Endometrium (tissue), 2 donors: ENCODE measurements at regions not wholly inside any gene's neighbourhood (a gene's known extent, or its start where the extent isn't known, plus 50 kb on each side); places are given as distances from the start of the nearest gene placed in this dataset.

Experiments used
- FAIRE-seq: peaks from 2 replicates; lab custom pipeline; 2012; peaks lifted over from hg19 to GRCh38; lab: Jason Lieb, UNC
- donor health status: control.
- donor health status: control.

DNA sequence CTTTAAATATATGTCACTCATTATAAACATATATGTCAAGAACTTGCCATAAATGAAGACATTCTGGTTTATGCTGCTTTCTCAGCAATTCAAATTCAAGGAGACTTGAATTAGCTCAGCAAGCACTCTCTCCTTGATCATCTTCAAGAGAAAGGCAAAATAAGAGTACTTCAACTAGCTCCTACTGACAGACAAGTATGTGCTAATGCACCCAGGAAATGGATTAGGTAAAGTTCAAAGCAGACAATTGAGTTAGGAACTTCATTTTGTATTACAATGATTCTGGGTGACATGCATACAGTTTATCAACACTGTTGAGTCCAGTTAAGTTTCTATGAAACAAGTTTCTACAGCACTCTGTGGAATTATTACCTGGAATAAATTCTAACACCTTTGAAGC is 455.9 kb upstream of the USP15 start:
- no peak for FAIRE-seq

- no peak for FAIRE-seq
Measured at GRCh38 chr12:61808856-61809255, 451.3 kb upstream of the USP15 start.

GRCh38 chr12:61810486-61810885 is 449.7 kb upstream of the USP15 start:
- no peak for FAIRE-seq

DNA sequence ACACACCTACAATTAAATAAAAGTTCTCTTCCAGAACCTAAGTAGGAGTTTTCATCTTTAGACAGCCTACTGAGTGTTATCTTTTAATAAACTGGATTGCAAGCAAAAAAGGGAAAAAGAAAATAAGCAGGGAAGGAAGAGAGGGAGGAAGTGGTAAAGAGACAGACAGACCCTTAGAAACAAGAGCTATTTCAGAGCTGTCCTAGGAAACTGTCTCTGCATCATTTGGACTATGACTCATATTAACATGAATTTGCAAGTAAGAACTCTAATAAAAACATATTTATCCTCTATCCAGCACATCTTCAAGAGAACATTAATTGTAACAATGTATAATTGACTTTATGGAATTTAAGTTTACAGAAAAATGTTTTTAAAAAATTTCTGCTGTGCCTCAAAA is 438.8 kb upstream of the USP15 start:
- no peak for FAIRE-seq

- FAIRE-seq, result no peak
Measured at GRCh38 chr12:61823102-61823501, 437.1 kb upstream of the USP15 start.

DNA sequence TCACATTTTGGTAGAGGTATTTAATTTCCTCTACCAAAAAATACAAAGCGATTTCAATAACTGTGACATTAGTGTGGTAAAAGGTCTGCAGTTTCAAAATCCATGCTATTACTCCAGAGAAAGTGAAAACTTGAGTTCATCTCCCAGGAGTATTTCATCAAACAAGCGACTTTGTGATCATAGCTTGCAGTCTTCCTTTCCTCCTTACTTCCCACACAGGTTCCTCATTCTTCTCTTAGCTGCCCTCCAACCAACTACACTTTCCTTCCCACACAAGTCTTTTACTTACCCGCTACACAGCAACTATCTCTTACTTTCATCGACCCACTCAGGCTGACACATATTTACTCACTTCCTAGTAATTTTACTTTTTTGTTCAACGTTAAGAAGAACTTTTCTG is 413.4 kb upstream of the USP15 start:
- no peak for FAIRE-seq

DNA sequence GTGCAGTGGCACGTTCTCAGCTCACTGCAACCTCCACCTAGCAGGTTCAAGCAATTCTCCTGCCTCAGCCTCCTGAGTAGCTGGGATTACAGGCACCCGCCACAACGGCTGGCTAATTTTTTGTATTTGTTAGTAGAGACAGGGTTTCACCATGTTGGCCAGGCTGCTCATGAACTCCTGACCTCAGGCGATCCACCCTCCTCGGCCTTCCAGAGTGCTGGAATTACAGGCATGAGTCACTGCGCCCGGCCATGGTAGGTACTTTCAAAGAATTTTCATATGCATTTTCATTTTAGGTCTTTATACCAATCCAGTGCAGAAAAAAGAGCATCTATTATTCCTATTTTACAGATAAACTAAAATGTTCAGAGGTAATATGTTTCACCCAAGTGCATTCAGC is 411.3 kb upstream of the USP15 start:
- no peak for FAIRE-seq

DNA sequence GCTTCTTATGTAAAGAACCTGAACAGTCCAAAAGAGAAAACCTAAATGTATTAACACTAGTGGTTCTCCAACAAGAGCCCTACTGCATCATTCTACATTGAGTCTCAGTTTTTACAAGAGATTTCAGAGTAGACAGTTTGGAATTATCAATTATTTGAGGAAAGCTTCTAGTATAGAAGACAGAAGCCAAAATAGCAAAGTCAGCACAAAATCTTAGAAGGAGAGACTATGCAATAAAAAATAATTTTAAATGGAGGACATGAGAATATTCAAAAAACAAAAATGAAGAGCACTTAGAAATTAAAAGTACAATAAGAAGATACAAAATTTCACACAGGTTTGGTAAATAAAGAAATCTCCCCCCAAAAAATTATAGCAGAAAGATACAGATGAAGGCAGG is 406.3 kb upstream of the USP15 start:
- no peak for FAIRE-seq

GRCh38 chr12:61854902-61855301 is 405.3 kb upstream of the USP15 start:
- FAIRE-seq, result no peak

- no peak for FAIRE-seq
Measured at GRCh38 chr12:61857968-61858367, 402.2 kb upstream of the USP15 start.

DNA sequence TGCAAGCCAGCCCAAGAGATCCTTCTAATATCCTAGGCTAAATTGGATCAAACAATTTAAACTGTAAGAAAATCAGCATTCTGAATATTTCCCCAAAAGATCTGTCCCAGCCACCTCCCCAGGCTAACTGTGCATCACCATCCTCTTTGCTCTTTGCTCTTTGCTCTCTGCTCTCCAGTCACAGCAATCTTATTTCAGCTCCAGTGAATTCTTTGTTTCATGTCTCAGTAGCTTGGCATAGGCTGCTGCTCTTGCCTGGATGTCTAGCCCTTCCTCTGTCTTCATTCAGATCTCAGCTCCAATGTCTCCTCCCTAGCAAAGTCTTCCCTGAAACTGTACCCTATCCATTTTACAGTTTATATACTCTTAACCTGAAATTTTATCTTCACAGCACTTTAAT is 399.8 kb upstream of the USP15 start:
- no peak for FAIRE-seq

- no peak for FAIRE-seq
Measured at GRCh38 chr12:61862986-61863385, 397.2 kb upstream of the USP15 start.

GRCh38 chr12:61863811-61864210 is 396.4 kb upstream of the USP15 start:
- no peak for FAIRE-seq

DNA sequence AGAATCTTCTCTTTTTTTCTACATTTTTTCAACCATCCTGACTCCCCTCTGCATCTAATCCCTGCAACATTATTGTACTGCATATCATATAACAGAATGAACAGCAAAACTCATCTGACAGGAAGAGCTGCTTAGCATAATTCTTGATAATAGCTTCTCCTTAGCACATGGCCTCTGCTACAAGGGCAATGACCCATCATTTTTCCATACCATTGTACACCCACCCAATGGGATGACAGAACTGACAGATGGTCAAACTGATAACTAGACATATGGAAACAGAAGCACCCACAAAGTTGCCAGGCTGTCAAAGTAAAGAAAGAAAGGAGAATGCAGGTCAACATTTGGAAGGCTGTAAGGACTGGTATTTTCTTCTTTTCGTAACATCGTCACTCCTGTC is 390.4 kb upstream of the USP15 start:
- FAIRE-seq, result no peak

DNA sequence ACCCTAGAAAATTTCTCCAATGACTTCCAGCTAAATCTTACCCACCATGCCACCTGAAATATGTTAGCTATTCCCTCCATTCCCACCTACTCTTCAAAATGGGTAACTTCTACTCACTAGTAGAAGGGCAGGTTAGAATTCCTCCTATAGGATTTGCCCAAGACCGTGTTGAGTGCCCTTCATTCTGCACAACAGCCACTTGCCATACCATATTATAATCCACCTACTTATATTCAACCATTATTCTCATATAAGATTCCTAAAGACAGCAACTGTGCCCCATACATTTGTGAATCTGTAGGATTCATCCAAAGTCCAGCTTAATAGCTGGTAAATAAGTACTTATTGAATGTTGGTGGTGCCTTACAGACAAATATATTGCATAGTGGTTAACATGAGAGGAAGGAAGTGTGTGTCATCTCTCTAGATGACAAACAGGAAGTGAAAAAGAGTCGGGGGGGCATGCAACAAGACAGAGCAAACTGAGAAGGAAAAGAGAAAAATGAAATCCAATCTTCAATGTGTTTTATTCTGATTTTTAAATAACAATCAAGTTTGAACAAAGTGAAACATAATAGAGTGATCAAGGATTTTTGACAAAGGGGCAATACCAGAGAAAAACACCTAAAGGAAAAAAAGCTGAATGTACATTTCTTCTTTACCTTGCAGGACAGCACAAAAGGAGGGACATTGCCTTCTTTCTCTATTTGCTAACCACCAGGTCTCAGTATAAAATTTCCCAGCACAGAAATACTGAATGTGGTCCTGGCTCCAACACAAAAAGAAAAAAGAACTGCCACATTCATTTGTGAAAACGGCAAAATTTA is 389.3 kb upstream of the USP15 start:
- no peak for FAIRE-seq

GRCh38 chr12:61871485-61871810 is 388.8 kb upstream of the USP15 start:
- no peak for FAIRE-seq

- no peak for FAIRE-seq
Measured at GRCh38 chr12:61879229-61879628, 381.0 kb upstream of the USP15 start.

DNA sequence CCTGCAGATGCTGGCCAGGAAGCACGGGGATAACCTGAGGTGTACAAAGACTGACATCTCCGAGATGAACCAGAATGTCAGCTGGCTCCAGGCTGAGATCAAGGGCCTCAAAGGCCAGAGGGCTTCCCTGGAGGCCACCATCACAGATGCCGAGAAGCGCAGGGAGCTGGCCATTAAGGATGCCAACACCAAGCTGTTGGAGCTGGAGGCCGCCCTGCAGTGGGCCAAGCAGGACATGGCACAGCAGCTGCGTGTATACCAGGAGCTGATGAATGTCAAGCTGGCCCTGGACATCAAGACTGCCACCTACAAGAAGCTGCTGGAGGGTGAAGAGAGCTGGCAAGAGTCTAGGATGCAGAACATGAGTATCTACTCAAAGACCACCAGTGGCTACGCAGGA is 380.0 kb upstream of the USP15 start:
- no peak for FAIRE-seq

GRCh38 chr12:61891632-61892031 is 368.6 kb upstream of the USP15 start:
- FAIRE-seq, result no peak

DNA sequence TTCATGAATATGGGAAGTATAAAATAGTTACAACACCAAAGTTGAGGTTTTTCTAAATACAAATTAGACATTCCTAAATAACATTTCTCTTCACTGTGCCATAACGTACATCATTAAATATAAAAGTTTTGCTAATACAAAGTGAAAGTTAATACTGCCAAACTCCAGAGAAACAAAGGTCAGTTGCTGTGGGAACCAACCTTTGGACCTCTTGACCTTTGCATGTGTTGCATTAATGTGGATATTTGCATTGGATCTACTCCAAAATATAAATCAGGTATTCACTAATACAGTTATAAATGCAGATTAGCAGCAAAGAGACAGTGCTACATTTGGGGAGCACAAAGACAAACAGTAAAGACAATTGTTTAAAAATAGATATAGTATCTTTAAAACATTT is 366.0 kb upstream of the USP15 start:
- no peak for FAIRE-seq

- FAIRE-seq, result no peak
Measured at GRCh38 chr12:61896436-61896835, 363.8 kb upstream of the USP15 start.

DNA sequence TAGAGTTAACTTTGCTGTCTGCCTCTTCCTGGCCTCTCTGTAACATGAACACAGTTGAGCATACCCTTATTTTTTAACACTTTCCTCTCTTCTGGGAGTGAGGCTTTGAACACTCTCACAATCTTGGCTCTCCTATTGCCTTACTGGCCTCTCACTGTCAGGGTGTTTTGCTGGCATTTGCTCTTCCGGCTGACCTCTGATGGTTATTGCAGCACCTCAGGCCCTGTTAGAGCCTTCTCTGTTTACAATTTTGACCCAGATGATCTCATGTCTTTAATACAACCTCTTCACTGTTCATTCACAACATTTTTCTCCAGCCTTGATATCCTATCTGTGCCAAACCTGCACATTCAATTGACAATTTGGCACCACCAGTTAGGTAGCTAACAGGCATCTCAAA is 357.8 kb upstream of the USP15 start:
- no peak for FAIRE-seq

DNA sequence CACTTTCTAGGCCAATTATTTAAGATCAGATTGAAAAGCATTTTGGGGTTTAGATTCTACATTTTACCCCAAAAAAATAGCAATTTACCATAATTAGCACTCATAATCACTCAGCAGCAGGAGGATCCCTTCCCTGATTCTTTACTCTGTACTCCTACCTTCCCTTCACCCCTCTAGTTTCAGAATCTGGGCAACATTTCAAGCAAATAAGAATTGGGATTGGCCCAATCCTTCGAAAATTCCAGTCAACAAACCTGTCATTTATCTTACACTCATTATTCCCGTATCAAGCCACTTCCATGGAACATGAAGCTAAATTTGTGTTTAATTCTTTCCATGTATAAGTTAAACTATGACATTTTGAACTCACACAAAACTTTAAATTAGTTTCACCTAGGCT is 349.1 kb upstream of the USP15 start:
- no peak for FAIRE-seq

DNA sequence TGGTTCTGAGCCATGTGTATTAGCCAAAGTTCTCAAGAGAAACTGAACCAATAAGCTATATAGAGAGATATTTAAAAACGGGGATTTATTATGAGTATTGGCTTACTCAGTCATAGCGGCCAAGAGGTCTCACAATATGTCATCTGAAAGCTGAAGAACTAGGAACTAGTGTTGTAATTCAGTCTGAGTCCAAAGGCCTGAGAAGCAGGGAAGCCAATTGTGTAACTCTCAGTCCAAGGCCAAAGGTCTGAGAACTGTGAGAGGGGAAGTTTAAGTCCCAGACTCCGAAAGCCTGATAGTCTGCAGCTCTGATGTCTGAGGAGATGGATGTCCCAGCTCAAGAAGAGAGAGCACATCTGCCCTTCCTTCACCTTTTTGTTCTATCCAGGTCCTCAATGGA is 344.8 kb upstream of the USP15 start:
- no peak for FAIRE-seq

- no peak for FAIRE-seq
Measured at GRCh38 chr12:61916831-61917230, 343.4 kb upstream of the USP15 start.
